ENCODE measurements at regions not wholly inside any gene's neighbourhood (a gene's known extent, or its start where the extent isn't known, plus 50 kb on each side); places are given as distances from the start of the nearest gene placed in this dataset.
"Not testable (repeated sequence)": the region's sequence is repeated elsewhere in the genome, so short reads cannot be mapped to it uniquely, and the experiment has no call there.

DNA sequence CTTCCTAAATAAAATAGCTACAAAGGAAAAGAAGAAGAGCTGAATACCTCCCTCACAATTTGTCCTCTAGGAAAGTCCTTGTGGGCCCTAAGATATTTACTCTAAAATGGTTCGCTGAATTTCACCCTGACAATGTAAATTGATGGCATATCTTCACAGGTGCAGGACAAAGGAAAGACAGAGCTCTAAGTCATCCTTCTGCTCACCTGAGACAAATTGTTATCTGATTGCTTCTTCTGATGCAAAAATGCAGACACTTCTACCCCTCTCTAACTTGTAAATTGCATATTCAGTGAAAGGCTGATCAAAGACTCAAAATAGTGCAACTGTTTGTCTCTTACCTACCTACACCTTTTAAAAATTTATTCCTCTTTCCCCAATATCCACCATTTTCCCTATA, 747.2 kb upstream of the PRR20A start:
- DNase-seq (ENCODE audit: low read depth, low spot score) = no peak

DNA sequence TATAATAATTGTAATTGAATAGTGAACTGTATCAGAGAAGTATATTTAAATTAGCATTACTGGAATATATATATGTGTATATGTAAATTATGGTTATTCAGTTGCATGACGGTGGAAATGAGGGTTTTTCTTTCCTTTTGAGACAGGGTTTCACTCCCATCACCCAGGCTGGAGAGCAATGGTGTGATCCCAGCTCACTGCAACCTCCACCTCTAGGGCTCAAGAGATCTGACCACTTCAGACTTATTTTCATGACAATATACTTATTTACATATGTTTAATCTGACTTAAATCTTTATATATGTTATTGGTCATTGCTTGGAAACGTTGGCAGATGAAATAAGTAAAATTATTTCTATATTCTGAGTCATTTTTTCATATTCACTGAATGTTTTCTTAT, 744.4 kb upstream of the PRR20A start:
- no peak for DNase-seq (ENCODE audit: low read depth, low spot score)

DNA sequence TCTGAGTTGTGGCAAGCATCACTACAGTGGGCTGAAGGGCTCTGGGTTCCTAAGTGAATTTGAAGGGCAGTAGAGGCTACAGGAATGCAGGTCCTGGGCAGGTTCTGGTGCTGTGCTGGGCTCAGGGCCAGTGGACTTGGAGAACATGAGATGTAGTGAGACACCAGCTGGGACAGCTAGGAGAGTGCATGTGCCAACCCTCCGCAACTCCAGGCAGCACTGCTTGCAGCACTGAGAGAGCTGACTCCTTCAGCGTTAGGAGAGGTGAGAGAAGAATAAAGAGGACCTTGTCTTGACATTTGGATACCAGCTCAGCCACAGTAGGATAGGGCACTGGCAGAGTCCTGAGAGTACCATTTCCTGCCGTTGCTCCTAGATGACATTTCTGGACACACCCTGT, 739.9 kb upstream of the PRR20A start:
- DNase-seq (ENCODE audit: low read depth, low spot score) = no peak

DNA sequence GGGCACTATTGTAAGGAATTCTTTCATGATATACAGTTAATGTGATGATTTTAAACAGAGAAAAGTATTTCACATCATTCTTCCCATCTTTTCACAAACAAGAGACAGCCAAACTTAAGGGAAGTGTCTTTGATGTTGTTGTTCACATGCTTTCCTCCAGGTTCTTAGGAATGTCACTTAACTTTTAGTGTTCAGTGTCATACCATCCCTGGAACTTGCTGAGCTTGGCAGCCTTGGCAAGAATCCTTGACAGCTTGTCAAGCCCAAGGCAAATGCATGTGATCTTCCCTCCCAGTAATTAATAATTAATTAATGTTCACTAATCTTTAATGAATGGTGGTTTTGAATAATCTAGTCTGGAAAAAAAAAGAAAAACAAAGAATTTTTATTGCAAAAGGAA, 727.9 kb upstream of the PRR20A start:
- no peak for DNase-seq (ENCODE audit: low read depth, low spot score)

DNA sequence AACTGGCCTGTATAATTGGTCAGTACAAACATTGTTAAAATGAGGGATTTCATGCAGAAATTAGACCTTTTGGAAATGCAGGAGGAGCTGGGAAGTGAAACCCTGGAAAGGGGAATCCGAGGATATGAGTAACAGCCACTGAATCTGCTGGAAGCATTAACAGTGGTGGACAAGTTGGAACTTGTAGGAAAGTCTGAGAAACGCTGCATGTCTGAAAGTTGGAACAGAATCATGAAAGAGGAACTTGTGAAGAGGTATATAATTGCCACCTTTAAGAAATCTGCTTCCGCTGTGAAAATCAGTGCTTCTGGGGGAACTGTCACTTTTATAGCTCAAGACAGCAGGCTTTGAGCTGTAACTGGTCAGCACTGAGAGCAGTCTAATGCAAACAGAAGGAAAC, 716.5 kb upstream of the PRR20A start:
- DNase-seq (ENCODE audit: low read depth, low spot score) = no peak

DNA sequence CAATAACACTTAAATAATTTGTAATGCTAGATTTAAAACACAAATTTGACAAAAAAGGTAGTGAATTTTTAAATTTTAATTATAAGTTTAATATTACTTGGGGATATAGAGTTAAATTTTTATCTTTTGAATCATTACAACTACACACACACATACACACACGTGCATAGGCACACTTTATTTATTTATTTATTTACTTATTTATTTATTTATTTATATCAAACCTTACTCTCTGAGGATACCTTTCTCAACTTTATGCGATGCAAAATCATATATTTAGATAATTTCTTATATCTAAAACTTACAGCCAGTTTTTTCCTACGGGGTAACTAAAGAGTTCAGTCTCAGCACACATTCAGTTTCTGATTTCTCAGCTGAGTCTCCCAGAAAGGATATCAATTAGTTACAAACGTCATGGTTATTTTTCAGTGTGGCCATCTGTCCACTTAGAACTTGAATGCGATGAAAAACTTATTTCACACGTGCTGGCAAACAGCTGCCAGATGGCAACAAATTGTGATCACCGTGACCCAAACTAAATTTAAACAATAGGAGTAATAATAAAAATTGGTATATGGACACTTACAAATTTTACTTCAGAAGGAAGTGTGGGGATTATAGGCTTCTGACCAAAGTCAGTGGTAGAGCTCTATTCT, 683.1 kb upstream of the PRR20A start:
- DNase-seq (ENCODE audit: low read depth, low spot score) = no peak

DNA sequence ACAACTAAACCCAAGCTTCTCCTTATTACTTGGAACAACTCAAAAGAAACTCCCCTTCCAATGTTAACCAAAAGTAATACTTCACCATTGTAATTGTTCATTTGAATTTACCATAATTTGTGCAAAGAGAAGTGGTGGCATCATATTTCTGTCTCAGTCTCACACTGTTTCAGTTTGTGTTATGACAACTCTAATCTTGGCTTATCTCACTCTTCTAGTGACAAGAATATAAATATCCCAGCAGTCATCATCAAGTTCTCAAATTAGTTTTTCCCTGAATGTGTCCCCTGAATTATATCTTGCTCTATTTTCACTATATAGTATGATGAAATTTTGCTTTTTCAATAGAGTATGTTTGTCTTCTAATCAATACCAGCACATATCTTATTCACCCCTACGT, 681.4 kb upstream of the PRR20A start:
- DNase-seq (ENCODE audit: low read depth, low spot score) = no peak

DNA sequence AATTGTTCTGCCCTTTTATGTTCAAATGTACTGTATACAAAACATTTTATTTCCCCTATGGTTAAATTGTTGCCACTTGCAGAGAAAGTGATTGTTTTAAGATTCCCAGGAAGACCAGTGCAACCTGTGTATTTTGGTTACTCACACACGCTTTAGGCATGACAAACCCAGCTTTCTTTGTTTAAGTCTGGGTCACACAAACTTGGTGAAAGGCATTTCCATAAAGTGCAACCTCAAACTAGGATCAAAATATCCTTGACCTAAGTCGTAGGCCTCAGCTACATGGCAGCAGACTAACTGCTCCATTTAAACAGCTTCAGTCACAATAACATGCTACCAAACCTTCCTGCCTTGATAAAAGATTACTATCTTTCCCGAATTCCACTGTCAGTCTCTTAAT, 639.0 kb upstream of the PRR20A start:
- DNase-seq (ENCODE audit: low read depth, low spot score) = peak; percentile 0

DNA sequence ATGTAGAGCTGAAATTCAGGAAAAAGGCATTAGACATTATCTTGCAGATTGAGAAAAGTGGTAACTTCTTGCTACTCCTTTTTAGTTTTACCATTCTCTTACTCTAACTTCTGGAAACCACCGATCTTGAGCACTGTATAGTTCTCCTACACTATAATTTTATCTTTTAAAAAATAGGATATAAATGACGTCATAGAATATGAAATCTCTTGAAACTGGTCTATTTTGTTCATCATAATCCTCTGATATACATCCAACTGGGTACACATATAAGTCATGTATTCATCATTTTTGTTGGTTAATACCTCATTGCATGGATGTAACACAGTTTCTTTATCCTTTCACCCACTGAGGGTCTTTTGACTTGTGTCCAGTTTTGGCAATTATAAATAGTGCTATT, 629.9 kb upstream of the PRR20A start:
- no peak for DNase-seq (ENCODE audit: low read depth, low spot score)

DNA sequence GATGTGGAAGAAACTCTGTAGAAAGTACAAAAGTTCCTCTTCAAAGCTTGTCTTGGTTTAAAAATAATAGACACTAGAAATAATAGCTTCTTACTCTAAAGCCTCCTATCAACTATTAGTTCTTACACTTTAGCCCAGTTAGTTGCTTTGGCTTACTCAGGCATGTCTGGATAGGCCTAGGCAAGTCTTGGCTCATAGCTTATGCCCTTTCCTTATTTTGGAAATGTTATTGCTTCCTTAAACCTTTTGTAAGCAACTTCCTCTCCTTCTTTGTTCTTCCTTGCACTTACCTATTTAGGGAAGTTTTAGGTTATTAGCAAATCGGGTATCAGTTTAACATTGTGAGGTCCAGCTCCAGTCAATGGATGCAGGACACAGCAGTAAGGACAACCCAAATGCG, 628.4 kb upstream of the PRR20A start:
- not testable (repeated sequence) for DNase-seq (ENCODE audit: low read depth, low spot score)

DNA sequence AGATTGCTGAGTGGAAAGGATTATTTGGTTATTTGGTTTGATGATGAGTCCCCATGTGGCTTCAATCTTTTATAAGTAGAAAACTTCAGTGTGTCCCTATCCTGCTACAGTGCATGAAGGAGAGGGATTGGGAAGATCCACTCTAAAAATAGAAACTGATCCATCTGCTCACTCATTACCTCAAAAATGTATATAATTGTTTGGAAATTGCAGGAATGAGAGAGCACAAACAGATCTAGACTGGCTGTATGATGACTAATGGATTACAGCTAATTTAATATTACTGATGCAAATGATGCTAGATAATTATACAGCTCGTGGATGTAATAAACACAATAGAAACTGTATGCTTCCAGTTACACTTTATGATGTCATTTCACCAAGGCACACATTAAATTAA, 625.3 kb upstream of the PRR20A start:
- no peak for DNase-seq (ENCODE audit: low read depth, low spot score)

DNA sequence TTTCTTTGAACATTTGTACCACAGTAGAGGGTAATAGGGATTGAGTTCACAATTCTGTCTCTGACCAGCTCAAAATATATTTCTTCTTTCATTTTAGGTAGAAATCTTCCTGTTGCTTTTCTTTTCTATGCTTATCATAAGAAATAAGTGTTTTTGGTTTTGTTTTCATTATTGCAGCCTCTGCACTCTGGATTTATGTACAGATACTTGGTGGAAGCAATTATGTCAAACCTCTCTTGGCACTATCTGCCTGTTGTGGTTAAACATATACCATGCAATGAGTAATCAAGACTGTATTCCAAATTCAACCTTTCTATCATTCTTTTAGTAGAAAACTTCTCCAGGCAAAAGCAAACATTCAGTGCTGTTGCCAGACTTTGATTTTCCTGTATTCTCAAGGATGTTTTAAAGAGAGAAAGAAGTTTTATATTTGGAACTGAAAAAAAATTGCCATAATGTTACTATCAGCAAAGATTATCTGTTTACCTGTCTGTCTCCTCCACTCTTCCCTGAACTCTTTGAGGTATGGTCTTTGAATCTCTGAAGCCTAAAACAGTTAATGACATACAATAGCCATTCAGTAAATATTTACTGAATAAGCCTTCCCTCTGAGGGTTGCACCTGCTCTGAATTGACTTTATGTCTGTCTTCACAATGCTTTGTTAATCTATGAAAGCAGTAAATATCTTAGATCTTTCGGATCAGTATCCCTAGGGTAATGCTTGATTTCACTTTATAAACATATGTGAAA, 612.5 kb upstream of the PRR20A start:
- no peak for DNase-seq (ENCODE audit: low read depth, low spot score)

DNA sequence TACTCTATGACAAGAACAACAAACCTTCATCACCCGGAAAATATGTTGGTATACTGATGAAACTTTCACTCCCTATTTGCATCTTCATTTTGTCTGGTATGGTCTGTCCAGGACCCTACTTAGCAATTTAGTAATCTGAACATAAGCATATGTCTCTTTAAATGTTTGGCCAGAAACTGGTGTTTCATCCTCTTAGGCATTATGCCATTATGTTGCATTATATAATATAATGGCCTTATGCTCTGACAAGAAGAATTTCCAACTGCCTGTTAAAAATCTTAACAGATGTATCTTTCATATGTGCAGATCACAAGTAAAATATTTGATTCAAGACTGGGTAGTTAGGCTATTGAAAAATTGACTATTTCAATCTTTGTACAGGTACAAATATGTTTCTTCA, 610.6 kb upstream of the PRR20A start:
- DNase-seq (ENCODE audit: low read depth, low spot score) = no peak

DNA sequence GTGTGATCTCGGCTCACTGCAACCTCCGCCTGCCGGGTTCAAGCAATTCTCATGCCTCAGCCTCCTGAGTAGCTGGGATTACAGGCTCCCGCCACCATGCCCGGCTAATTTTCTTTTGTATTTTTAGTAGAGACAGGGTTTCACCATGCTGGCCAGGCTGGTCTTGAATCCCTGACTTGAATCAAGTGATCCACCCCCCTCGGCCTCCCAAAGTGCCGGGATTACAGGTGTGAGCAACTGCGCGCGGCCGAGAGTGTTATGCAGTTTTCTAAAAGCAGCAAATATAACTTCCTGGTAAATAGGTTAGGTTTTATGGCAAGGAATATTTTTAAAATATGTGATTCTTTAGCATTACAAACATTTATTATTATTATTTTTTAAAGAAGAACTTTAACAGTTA, 592.8 kb upstream of the PRR20A start:
- not testable (repeated sequence) for DNase-seq (ENCODE audit: low read depth, low spot score)

DNA sequence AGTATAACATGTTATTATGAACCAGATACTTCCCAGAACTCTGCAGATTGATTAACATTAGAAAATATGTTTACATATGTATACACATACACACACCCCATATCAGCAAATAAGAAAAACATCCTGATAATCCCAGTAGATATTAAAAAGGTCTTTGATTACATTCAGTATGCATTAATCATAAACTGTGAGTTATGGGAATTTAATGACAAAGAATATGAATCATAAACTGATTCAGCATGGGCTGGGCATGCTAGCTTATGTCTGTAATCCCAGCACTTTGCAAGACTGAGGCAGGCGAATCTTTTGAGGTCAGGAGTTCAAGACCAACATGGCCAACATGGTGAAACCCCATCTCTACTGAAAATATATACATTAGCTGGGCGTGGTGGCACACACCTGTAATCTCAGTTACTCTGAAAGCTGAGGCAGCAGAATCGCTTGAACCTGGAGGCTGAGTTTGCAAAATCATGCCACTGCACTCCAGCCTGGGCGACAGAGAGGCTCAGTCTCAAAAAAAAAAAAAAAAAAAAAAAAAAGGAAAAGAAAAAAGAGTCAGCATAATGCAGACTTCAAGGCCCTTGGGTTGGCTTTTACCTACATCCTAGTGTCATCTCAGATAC, 581.9 kb upstream of the PRR20A start:
- DNase-seq (ENCODE audit: low read depth, low spot score) = no peak

DNA sequence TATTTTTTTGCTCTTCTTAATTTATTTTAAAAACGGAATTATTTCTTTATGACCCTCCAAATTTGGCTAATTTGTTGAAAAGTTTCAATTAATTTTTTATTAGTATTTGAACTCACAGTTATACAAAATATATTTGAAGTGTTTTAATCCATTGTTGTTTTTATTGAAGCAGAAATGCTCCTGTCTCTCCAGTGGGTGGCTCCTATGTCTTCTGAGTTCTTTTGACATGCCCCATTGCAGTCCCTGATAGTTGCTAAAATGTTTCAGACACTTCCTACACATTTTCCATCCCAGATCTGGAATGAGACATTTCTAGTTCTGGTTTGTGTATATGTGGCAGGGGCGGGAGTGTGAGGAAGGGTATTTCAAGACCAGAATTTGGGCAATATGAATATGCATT, 579.4 kb upstream of the PRR20A start:
- DNase-seq (ENCODE audit: low read depth, low spot score) = no peak

DNA sequence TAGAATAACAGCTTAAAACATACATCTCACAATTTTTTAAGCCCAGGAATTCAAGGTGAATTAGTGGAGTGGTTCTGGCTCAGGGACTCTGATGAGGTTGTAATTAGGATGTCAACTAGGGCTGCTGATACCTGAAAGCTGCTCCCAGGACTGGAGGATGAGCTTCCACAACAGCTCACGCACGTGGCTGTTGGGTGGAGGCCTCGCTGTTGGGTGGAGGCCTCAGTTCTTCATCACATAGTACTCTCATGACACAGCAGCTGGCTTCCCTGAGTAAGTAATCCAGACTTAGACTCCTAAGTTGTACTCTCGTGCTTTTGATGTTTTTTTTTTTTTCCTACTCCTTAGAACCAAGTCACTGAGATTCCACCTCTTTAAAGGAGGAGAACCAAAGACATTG, 577.1 kb upstream of the PRR20A start:
- no peak for DNase-seq (ENCODE audit: low read depth, low spot score)

DNA sequence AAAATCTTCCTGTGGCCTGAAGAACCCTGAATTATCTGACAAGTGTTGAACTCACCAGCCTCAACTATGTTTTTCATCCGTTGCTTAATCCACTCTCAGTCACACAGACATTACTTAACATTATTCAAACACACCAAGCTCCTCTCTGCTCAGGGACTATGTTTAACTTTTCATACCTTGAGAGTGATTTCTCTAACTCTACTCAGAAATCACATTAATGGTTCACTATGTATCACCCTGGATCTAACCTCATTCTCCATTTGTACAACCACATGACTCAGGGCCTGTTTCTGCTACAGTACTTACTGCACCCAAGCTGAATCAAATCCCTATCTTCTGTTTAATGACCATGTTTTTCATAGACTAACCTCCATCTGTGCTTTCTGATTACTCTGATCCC, 553.7 kb upstream of the PRR20A start:
- no peak for DNase-seq (ENCODE audit: low read depth, low spot score)

DNA sequence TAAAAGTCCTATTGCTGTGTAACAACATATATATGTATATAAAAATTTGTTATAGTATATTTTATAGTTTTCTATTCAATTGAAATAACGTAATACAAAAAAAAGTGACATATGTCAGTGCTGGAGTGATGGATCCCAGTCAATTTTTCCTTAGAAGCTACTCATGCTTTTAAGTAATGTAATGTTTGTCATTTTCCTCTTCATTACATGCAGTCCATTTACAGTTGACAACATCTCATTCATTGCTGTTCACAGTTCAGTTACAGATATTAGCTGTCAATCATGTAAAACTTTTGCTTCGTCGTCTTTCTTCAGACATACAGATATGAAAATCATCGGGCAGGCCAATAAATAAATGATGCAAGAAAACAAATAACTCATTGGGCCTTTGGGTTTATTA, 525.1 kb upstream of the PRR20A start:
- no peak for DNase-seq (ENCODE audit: low read depth, low spot score)

DNA sequence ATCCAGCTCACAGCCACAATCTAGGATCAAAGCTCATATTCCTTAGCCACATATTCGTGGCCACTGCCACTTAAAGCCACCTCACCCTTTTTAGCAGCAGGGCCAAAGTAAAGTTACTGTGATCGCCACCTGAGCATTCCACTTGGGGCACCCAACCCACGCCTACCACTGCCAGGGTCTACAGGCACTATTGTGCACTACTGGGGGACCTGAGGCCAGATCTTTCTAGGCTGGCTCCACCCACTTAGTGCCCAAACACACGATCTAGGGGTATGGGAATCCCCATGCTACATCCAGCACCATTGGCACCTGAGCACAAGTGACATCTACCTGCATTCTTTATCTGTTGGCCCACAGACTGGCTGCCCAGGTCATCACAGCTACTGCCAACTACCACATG, 517.9 kb upstream of the PRR20A start:
- DNase-seq (ENCODE audit: low read depth, low spot score) = no peak

DNA sequence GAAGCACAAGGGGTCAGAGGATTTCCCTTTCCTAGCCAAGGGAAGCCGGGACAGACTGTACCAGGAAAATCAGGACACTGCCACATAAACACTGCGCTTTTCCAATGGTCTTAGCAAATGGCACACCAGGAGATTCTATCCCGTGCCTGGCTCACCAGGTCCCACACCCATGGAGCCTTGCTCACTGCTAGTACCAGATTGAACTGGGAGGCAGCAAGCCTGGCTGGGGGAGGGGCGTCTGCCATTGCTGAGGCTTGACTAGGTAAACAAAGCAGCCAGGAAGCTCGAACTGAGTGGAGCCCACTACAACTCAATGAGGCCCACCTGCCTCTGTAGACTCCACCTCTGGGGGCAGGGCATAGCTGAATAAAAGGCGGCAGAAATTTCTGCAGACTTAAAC, 511.8 kb upstream of the PRR20A start:
- not testable (repeated sequence) for DNase-seq (ENCODE audit: low read depth, low spot score)

DNA sequence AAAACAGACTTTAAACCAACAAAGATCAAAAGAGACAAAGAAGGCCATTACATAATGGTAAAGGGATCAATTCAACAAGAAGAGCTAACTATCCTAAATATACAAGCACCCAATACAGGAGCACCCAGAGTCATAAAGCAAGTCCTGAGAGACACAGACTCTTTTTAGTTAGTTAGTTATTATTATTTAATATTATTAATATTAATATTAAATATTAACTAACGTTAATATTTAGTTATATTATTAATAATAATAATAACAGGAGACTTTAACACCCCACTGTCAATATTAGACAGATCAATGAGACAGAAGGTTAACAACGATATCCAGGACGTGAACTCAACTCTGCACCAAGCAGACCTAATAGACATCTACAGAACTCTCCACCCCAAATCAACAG, 509.7 kb upstream of the PRR20A start:
- not testable (repeated sequence) for DNase-seq (ENCODE audit: low read depth, low spot score)

DNA sequence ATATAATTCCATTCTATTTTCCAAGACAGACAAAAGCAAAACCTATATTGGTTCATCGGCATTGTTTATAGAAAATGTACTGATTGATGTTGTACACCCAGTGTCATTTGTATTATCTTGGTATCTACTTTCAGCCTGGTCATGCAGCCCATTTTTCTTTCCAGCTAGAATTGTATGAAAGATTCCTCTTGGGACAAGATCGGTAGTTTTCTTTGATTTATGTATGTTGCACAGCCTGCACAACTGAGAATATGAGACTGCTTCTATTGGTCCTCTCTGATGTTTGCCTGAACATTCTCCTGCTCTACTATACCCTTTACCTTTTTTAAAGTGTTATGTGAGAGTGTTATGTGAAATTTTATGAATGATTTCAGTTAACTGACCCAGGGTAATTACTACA, 487.7 kb upstream of the PRR20A start:
- no peak for DNase-seq (ENCODE audit: low read depth, low spot score)

All from astrocyte of the hippocampus (primary cell).